ENCODE measurements at regions not wholly inside any gene's neighbourhood (a gene's known extent, or its start where the extent isn't known, plus 50 kb on each side); places are given as distances from the start of the nearest gene placed in this dataset.

DNA sequence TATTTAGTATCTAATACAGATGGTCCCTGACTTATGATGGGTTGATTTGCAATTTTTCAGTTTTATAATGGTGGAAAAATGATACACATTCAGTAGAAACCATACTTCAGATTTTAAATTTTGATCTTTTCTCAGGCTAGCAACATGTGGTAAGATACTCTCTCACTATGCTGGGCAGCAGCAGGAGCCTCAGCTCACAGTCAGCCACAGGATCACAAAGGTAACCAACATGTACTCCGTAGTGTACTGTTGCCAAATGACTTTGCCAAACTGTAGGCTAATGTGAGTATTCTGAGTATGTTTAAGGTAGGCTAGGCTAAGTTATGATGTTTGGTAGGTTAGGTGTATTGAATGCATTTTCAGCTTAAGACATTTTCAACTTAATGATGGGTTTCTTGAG is 498.6 kb upstream of the DPPA4 start:
- H3K9me3 ChIP-seq (ENCODE audit: control insufficient read depth, insufficient read depth, low read length): no peaks in the 10 kb centered on the region
- no peak overlapping the region for H3K27ac ChIP-seq (ENCODE audit: low read depth, low read length)
- TF ChIP-seq, protein P1, sequence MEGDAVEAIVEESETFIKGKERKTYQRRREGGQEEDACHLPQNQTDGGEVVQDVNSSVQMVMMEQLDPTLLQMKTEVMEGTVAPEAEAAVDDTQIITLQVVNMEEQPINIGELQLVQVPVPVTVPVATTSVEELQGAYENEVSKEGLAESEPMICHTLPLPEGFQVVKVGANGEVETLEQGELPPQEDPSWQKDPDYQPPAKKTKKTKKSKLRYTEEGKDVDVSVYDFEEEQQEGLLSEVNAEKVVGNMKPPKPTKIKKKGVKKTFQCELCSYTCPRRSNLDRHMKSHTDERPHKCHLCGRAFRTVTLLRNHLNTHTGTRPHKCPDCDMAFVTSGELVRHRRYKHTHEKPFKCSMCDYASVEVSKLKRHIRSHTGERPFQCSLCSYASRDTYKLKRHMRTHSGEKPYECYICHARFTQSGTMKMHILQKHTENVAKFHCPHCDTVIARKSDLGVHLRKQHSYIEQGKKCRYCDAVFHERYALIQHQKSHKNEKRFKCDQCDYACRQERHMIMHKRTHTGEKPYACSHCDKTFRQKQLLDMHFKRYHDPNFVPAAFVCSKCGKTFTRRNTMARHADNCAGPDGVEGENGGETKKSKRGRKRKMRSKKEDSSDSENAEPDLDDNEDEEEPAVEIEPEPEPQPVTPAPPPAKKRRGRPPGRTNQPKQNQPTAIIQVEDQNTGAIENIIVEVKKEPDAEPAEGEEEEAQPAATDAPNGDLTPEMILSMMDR (IDR thresholded peaks at IDR 0.05; ENCODE audit: low read depth, low read length): no peak
- ChIA-PET POLR2A (no interaction called here), CTCF (no interaction called here)
- no peak for DNase-seq (ENCODE audit: low read depth, low spot score)
- no peaks in the 10 kb centered on the region for H3K27me3 ChIP-seq (ENCODE audit: control insufficient read depth, insufficient read depth, low read length)
- no peak overlapping the region for H3K4me3 ChIP-seq (ENCODE audit: low read depth, low read length)

DNA sequence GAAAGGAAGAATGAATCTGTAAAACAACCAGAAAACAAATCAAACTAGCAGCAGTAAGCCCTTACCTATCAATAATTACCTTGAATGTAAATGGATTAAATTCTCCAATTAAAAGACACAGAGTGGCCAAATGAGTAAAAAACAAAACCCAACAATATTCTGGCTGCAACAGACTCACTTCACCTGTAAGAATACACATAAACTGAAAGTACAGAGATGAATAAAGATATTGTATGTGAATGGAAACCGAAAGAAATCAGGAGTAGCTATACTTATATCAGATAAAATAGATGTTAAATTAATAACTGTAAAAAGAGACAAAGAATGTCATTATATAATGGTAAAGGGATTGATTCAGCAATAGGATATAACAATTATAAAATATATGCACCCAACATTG is 514.5 kb upstream of the DPPA4 start:
- DNase-seq (ENCODE audit: low read depth, low spot score): no peak
- TF ChIP-seq, protein P1 (IDR thresholded peaks at IDR 0.05; ENCODE audit: low read depth, low read length): no peak
- ChIA-PET POLR2A (no interaction called here), CTCF (no interaction called here)
- Histone ChIP-seq H3K27ac (ENCODE audit: low read depth, low read length) (no peak overlapping the region), H3K4me3 (ENCODE audit: low read depth, low read length) (no peak overlapping the region), H3K9me3 (ENCODE audit: control insufficient read depth, insufficient read depth, low read length) (peaks cover 3% of the 10 kb centered on the region; the same call in 1 of the 2 replicates), H3K27me3 (ENCODE audit: control insufficient read depth, insufficient read depth, low read length) (no peaks in the 10 kb centered on the region)

DNA sequence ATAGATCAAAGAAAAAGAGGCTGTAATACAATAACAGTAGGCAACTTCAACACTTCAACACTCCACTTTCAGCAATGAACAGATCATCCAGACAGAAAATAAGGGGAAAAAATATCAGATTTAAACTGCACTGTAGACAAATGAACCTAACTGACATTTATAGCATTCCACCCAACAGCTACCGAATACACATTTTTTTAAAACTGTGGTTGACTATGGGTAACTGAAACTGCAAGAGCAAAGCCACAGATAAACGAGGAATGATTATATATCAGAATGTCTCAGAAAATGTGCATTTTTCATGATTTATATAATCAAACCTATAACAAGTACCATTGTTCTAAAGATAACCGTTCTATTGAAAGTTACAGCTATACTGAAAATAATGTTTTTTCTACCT is 514.9 kb upstream of the DPPA4 start:
- H3K27ac ChIP-seq (ENCODE audit: low read depth, low read length): no peak overlapping the region
- no peak overlapping the region for H3K4me3 ChIP-seq (ENCODE audit: low read depth, low read length)
- peaks cover 3% of the 10 kb centered on the region; the same call in 1 of the 2 replicates for H3K9me3 ChIP-seq (ENCODE audit: control insufficient read depth, insufficient read depth, low read length)
- POLR2A ChIA-PET: no interaction called here
- no peaks in the 10 kb centered on the region for H3K27me3 ChIP-seq (ENCODE audit: control insufficient read depth, insufficient read depth, low read length)
- DNase-seq (ENCODE audit: low read depth, low spot score): no peak
- TF ChIP-seq, protein P1 (IDR thresholded peaks at IDR 0.05; ENCODE audit: low read depth, low read length): no peak
- CTCF ChIA-PET: no interaction called here

DNA sequence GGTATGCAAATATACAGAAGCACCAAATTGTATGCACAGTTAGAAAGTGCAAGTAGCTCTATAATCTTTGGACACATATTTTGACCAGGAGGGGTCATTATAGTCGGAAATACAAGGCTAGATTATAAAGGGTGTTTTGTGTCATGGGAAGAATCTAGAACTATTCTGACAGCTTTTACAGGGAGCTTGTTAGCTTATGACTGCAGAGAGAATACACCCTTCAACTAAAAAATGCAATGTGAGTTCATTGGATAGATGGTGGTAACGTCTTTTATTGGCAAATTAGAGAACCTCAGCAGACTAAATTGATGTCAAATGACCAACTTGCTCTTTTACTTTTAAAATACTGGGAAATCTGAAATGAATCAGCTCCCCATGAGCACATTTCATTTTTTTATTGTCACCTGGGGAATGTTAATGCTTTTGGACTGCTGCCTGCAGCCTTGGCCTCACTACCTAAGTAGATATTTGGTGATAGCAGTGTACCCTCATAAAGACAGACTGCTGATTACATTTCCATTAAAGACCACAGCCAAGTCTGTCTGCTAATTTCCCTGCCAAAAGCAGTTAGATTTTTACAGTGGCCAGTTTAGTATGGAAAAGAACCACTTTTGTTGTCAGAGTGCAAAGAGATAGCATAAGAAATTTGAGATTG is 515.9 kb upstream of the DPPA4 start:
- DNase-seq (ENCODE audit: low read depth, low spot score): no peak
- Histone ChIP-seq H3K27ac (ENCODE audit: low read depth, low read length) (no peak overlapping the region), H3K4me3 (ENCODE audit: low read depth, low read length) (no peak overlapping the region), H3K27me3 (ENCODE audit: control insufficient read depth, insufficient read depth, low read length) (no peaks in the 10 kb centered on the region), H3K9me3 (ENCODE audit: control insufficient read depth, insufficient read depth, low read length) (peaks cover 3% of the 10 kb centered on the region; the same call in 1 of the 2 replicates)
- ChIA-PET CTCF (interaction anchor here (0.5 kb wide), 1 partner anchor 111 kb away, joined by 4 read pairs; no protein-coding TSS in a partner anchor), POLR2A (no interaction called here)
- TF ChIP-seq, protein P1 (IDR thresholded peaks at IDR 0.05; ENCODE audit: low read depth, low read length): no peak

DNA sequence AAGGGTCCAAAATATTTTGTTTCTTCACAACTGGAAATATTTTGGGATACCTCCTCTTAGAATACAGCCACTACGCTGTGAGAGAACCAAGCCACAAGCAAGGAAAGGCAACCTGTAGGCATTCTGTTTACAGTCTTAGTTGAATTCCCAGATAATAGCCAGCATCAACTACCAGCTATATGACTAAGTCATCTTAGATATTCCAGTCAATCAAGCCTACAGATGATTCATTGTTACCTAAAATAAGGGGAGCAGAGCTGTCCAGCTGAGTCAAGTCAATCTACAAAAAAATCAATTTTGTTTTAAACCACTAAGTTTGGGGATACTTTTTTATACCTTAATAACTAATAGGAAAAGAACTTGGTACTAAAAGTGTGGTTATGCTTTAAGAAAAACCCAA is 526.4 kb upstream of the DPPA4 start:
- Histone ChIP-seq H3K9me3 (ENCODE audit: control insufficient read depth, insufficient read depth, low read length) (no peaks in the 10 kb centered on the region), H3K27ac (ENCODE audit: low read depth, low read length) (no peak overlapping the region), H3K4me3 (ENCODE audit: low read depth, low read length) (no peak overlapping the region), H3K27me3 (ENCODE audit: control insufficient read depth, insufficient read depth, low read length) (no peaks in the 10 kb centered on the region)
- POLR2A ChIA-PET: no interaction called here
- CTCF ChIA-PET: interaction anchor here (0.5 kb wide), 1 partner anchor 23 kb away, joined by 3 read pairs; no protein-coding TSS in a partner anchor
- TF ChIP-seq, protein P1 (IDR thresholded peaks at IDR 0.05; ENCODE audit: low read depth, low read length): no peak
- no peak for DNase-seq (ENCODE audit: low read depth, low spot score)

Data from AG04450 (cell line).